GM18867 (cell line): ENCODE measurements at regions not wholly inside any gene's neighbourhood (a gene's known extent, or its start where the extent isn't known, plus 50 kb on each side); places are given as distances from the start of the nearest gene placed in this dataset.

Source experiments
- ATAC-seq: cut with Tn5 transposase; IDR thresholded peaks from one replicate; pipeline ENCODE4 v1.9.1; 2021; ENCODE audit warnings: mild to moderate bottlenecking, moderate library complexity; ENCODE audit not compliant: unreplicated experiment

GRCh38 chrX:10288373-10288975, 131.7 kb downstream of the CLCN4 start:
- no peak for ATAC-seq

- ATAC-seq: no peak
These were observed 139.8 kb downstream of the CLCN4 start for GRCh38 chrX:10296576-10296975.

DNA sequence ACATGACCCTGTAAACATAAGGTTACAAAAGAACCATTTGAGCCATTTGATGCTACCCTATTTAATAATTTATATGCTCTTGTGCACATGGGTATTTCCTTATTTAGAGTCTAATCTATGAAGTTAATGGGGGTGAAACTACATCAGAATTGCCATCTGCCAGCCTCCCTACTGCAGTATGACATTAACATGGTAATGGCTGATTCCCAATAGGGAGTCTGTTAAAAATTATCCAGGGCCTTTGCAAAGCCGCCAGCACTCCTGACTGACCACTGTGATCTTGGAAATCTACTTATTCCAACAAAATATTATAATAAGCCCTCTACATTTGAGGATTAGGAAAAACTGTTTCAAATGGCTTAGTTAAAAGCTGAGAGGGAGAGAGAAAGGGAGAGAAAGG, 153.7 kb downstream of the CLCN4 start:
- ATAC-seq: no peak

- ATAC-seq: no peak
These were observed 157.8 kb downstream of the CLCN4 start for GRCh38 chrX:10314530-10315104.

- ATAC-seq: no peak
These were observed 168.8 kb downstream of the CLCN4 start for GRCh38 chrX:10325611-10326010.

GRCh38 chrX:10326578-10326977, 169.8 kb downstream of the CLCN4 start:
- peak; percentile 45 for ATAC-seq

DNA sequence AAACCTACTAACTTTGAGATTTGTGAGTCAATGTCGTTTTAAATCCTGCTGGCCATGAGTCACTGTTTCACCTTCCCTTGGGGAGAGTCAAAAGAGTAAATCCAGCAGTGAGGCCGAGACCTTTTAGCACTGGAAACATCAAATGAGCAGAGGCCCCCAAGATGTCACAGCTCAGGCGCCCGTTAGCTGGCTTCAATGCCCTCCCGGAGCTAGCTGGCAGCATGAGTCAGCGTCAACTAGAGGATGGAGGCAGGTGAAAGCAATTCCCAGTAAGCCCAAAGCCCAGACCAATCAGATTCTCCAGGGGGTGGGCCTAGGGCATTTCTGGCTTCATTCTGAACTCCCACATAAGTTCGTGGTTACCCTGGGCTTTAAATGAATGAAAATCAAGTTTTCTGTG, 170.9 kb downstream of the CLCN4 start:
- no peak for ATAC-seq

DNA sequence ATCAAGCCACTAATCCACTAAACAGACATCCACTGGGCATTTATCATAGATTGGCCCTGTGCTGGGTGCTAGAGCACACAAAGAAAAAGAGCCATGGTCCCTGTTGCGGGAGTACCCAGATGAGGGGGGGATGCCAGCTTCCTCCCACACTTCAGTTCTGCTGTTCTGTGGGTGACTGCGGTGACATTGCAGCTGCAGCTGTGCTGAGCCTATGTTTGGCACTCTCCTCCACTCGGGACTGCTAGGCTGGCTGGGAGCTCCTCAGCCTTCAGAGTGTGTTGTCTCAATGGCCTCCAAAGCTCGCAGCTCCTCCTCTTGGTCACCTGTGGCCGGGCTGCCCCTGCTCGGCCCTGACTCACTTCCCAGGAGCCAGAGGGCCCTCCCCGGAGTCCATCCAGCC, 173.2 kb downstream of the CLCN4 start:
- no peak for ATAC-seq

DNA sequence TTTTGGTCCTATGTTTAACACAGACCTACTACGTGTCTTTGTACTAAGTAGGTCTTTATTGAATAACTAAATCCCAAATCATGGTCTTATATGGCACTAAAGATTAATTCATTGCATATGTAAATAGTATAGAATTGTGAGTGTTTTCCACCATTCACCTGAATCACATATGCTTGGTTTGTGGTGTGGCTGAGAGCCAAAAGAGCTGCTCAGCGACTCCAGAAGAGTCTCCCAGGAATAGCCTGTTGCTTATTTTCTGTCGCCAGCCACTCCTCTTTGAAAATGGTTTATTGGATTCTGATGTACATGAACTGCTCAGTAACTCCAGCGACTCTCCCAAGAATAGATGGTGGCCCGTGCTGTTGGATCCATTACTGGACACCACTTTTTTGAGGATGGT, 184.5 kb downstream of the CLCN4 start:
- ATAC-seq: no peak

GRCh38 chrX:10350221-10350620, 193.4 kb downstream of the CLCN4 start:
- ATAC-seq: no peak

- no peak for ATAC-seq
These were observed 194.2 kb downstream of the CLCN4 start for GRCh38 chrX:10350981-10351380.

DNA sequence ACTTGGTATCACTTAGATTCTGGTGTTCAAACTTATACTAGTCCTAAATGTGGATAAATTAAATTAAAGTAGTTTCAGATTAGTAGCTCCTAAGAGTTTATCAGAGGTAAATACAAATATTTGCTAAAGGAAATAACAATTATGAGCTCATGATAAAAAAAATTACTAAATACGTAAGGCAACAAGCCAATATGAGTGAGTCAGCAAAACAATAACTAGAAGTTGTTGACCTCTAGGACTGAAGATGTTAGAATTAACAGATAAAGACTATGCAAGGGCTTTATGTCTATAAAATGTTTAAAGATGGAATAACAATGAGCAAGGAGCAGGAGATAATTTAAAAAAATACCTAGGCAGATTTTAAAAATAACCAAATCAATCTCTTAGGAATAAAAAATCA, 195.8 kb downstream of the CLCN4 start:
- ATAC-seq: no peak

DNA sequence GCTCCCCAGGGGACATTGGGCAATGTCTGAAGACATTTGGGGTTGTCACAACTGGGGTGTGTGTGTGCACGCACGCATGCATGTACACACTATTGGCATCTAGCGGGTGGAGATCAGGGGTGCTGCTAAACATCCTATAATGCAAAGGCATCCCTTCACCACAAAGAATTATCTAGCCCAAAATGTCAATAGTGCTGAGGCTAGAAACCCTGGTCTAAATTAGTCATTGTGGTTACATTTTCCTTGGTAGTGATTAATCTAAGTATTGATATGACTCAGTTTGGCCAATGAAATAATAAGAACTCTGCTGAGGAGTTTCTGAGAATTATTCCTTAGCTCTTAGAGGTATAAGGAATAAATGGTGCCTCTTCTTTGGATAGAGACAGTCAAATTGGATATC, 200.2 kb downstream of the CLCN4 start:
- ATAC-seq: no peak

DNA sequence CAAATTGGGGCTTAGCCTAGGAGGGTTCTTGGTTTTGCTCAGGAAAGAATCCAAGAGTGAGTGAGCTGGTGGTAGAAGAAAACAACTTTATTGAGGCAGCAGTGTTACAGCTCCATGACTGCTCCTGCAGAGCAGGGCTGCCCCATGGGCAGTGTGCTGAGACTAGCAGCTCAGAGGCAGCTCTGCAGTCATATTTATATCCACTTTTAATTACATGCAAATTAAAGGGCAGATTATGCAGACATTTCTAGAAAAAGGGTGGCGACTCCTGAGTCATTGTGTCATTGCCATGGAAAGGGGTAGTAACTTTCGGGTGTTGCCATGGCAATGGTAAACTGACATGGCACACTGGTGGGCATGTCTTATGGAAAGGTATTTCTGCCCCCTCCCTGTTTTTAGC, 202.2 kb downstream of the CLCN4 start:
- ATAC-seq: no peak

GRCh38 chrX:10360116-10360515, 203.3 kb downstream of the CLCN4 start:
- ATAC-seq: no peak

GRCh38 chrX:10365532-10366265, 208.9 kb downstream of the CLCN4 start:
- no peak for ATAC-seq

GRCh38 chrX:10367406-10367805, 210.6 kb downstream of the CLCN4 start:
- ATAC-seq: no peak

DNA sequence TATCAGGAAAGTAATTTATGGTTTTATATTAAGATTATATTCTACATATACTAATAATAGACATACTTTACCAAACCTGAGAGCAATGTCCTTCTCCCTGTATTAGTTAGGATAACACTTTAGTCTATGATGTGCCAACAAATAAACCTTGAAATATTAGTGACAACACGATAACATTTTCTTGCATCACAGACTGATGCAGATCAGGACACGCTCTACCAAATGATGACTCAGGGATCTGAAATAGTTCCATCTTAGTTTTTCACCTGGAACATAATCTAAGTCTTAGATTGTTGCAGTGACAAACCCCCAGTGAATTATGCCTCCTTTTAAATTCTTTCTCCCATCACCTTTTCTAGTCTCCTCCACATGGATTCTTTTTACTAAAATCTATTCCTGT, 214.2 kb downstream of the CLCN4 start:
- no peak for ATAC-seq

DNA sequence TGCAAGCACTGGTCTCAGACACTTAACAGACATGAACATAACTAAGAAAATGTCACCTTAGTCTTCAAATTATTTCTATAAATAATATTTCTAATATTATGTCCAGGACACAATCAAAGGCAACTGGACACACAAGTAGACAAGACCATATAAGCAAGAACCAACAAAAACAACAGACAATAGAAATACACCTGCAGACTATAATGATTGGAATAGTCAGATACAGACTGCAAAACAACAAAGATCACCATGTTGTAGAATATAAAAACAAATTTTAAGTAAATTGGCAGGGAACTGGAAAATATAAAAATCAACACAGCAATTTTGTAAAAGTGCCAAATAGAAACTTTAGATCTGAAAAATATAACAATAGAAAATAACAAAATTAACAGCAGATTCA, 220.7 kb downstream of the CLCN4 start:
- ATAC-seq: no peak

GRCh38 chrX:10379878-10380277, 223.1 kb downstream of the CLCN4 start:
- no peak for ATAC-seq

- no peak for ATAC-seq
These were observed 223.5 kb downstream of the CLCN4 start for GRCh38 chrX:10380300-10380699.

DNA sequence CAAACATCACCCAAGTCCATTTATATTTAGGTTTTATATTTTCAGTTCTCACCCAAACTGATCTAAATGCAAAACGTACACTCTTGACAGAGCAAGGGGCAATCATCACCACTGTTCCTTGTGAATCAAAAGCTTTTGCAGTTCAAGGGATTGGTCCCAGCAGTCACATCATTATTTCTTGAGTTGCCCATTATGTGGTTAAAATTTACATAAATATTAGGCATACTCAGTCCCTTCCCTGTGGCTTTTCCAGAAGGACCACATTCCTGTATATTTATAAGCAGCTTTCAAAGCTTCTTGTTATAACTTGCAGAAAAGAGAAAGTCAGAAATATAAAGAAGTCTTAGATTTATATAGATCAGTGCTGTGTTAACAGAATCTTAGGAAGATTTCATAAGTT, 224.4 kb downstream of the CLCN4 start:
- no peak for ATAC-seq

- ATAC-seq: no peak
These were observed 230.2 kb downstream of the CLCN4 start for GRCh38 chrX:10387011-10387410.
